K562 (cell line): ENCODE measurements at regions not wholly inside any gene's neighbourhood (a gene's known extent, or its start where the extent isn't known, plus 50 kb on each side); places are given as distances from the start of the nearest gene placed in this dataset.

Source experiments
- ATAC-seq: fragments of 200-7000 bp; cut with Tn5 transposase; 3 replicates; pipeline ENCODE4 v1.9.1; 2020; ENCODE audit warnings: moderate library complexity
- BruUV-seq: library from RNA; stranded (reverse); fragments of 400-500 nt; replicated peaks from 2 replicates; lab custom pipeline; 2021; lab: Mats Ljungman, UMichigan
- CTCF ChIA-PET: fragments of 300-600 bp; formaldehyde crosslinking; extraction: SDS; loops from one replicate; lab custom pipeline; 2021; ENCODE audit warnings: low intra/inter-chr PET ratio; lab: Yijun Ruan, JAX
- POLR2A ChIA-PET: fragments of 300-600, 350-650 bp; sonication (Branson Sonifier 250); formaldehyde crosslinking; extraction: SDS; loops from one replicate; lab custom pipeline; 2021; ENCODE audit warnings: antibody characterized with exemption, inconsistent platforms; lab: Yijun Ruan, JAX
- DNase-seq, 4 experiments: peaks; one replicate each; pipeline versions ENCODE4 v3.0.0 to v3.0.0-alpha.2; 2011 to 2018; ENCODE audit warnings: low spot score in 3 of 4, mixed read lengths in 3 of 4; ENCODE audit errors: extremely low read depth in 1 of 4
- FAIRE-seq: peaks from 2 replicates; lab custom pipeline; 2011; peaks lifted over from hg19 to GRCh38; lab: Jason Lieb, UNC
- H2AFZ ChIP-seq: 2 replicates; pipeline ENCODE4 v1.6.0; 2011; ENCODE audit warnings: low read depth, low read length, control low read depth, inconsistent platforms
- H3K27ac ChIP-seq: fragments of 200-600 bp; 3 replicates; pipeline ENCODE4 v1.8.0; 2011; ENCODE audit warnings: low read depth, mild to moderate bottlenecking, control low read depth, inconsistent platforms, low read length, moderate library complexity, mixed read lengths; ENCODE audit errors: extremely low read depth
- H3K27me3 ChIP-seq, 2 experiments: fragments of 300-600 bp in 1 of 2; 2 replicates in 1 of 2; 3 replicates in 1 of 2; pipeline versions ENCODE4 v1.6.0 to v1.8.0; 2011; ENCODE audit warnings: inconsistent platforms in 2 of 2, low read length in 2 of 2, mild to moderate bottlenecking in 1 of 2, mixed read lengths in 1 of 2, moderate library complexity in 1 of 2; ENCODE audit not compliant: control insufficient read depth in 2 of 2, insufficient read depth in 2 of 2
- H3K36me3 ChIP-seq: fragments of 300-600 bp; 3 replicates; pipeline ENCODE4 v1.8.0; 2011; ENCODE audit warnings: mild to moderate bottlenecking, low read length, inconsistent platforms; ENCODE audit not compliant: control insufficient read depth, insufficient read depth
- H3K4me1 ChIP-seq, 2 experiments: fragments of 200-600 bp in 1 of 2; replicated peaks in 1 of 2; 2 replicates in 1 of 2; 3 replicates in 1 of 2; pipeline versions ENCODE4 v1.5.1 to v1.8.0; 2011; ENCODE audit warnings: inconsistent platforms in 2 of 2, low read length in 2 of 2, mild to moderate bottlenecking in 1 of 2, mixed read lengths in 1 of 2, moderate library complexity in 1 of 2; ENCODE audit not compliant: control insufficient read depth in 2 of 2, insufficient read depth in 2 of 2
- H3K4me2 ChIP-seq: 2 replicates; pipeline ENCODE4 v1.6.1; 2011; ENCODE audit warnings: low read length, control low read depth, inconsistent platforms, mixed read lengths; ENCODE audit not compliant: insufficient read depth
- H3K4me3 ChIP-seq: fragments of 200-600 bp; sonication (generic), shearing (Covaris generic); 2 replicates; pipeline ENCODE4 v1.5.1; 2016; ENCODE audit warnings: control low read depth, inconsistent platforms
- H3K79me2 ChIP-seq: fragments of 200-600 bp; 3 replicates; pipeline ENCODE4 v1.8.0; 2011; ENCODE audit warnings: low read length, inconsistent platforms; ENCODE audit not compliant: control insufficient read depth, insufficient read depth
- H3K9ac ChIP-seq, 2 experiments: 2 replicates each; pipeline versions ENCODE4 v1.6.0 to v1.6.1; 2011; ENCODE audit warnings: low read depth in 2 of 2, low read length in 2 of 2, control low read depth in 1 of 2, inconsistent platforms in 1 of 2, mild to moderate bottlenecking in 1 of 2, mixed read lengths in 1 of 2; ENCODE audit not compliant: insufficient read depth in 1 of 2
- H3K9me1 ChIP-seq: one replicate; pipeline ENCODE4 v1.6.0; 2011; ENCODE audit warnings: inconsistent platforms, mild to moderate bottlenecking, low read length, moderate library complexity; ENCODE audit not compliant: control insufficient read depth, insufficient read depth
- H3K9me3 ChIP-seq: replicated peaks from 2 replicates; pipeline ENCODE4 v1.5.1; 2011; ENCODE audit warnings: low read depth, low read length, inconsistent platforms; ENCODE audit not compliant: control insufficient read depth, insufficient read depth
- H4K20me1 ChIP-seq: replicated peaks from 2 replicates; pipeline ENCODE4 v1.6.1; 2011; ENCODE audit warnings: low read length, inconsistent platforms, mixed read lengths; ENCODE audit not compliant: control insufficient read depth, insufficient read depth
- ELF1 ChIP-seq: fragments of 200-800 bp; sonication (Bioruptor generic); IDR thresholded peaks from 2 replicates; pipeline ENCODE4 v1.6.1; 2016; ENCODE audit warnings: missing genetic modification characterization, missing compliant biosample characterization
- ZC3H8 ChIP-seq: fragments of 450-650 bp; IDR thresholded peaks from 2 replicates; pipeline ENCODE4 v1.6.1; 2017
- ZNF253 ChIP-seq: fragments of 250-450 bp; sonication (Bioruptor Pico); conservative IDR thresholded peaks from 2 replicates; pipeline ENCODE4 v1.6.1; 2021; ENCODE audit warnings: mild to moderate bottlenecking
- WGBS: fragments of 100-300 bp; shearing (Covaris generic); methylation state at CpG from one replicate; pipeline ENCODE4 v1.1.6; 2016; ENCODE audit warnings: low coverage, mixed read lengths; ENCODE audit not compliant: insufficient coverage; ENCODE audit errors: missing lambda C conversion rate; 5-methylcytosine and 5-hydroxymethylcytosine counted together
- in situ Hi-C: fragments of 300-500 bp; cut with MboI; formaldehyde crosslinking; loops from 4 replicates; pipeline ENCODE4 v1.15.0; 2018; ENCODE audit warnings: inconsistent platforms, mixed read lengths
- intact Hi-C: fragments of 100-400 bp; cut with micrococcal nuclease; formaldehyde crosslinking; loops from 2 replicates; pipeline ENCODE4 v1.14.2; 2022
- TF ChIP-seq, protein P1 (sequence below): sonication (generic); formaldehyde crosslinking; IDR thresholded peaks from 2 replicates; pipeline ENCODE4 v1.8.0; 2022; ENCODE audit warnings: mild to moderate bottlenecking, missing genetic modification reagents
- TF ChIP-seq, protein P2 (sequence below): fragments of 450-650 bp; IDR thresholded peaks from 2 replicates; pipeline ENCODE4 v1.6.1; 2016; ENCODE audit warnings: missing biosample characterization, missing genetic modification characterization
- TF ChIP-seq, protein P3 (sequence below): fragments of 450-650 bp; formaldehyde crosslinking; IDR thresholded peaks from 2 replicates; pipeline ENCODE4 v1.4.0; 2022; ENCODE audit warnings: missing genetic modification characterization

DNA sequence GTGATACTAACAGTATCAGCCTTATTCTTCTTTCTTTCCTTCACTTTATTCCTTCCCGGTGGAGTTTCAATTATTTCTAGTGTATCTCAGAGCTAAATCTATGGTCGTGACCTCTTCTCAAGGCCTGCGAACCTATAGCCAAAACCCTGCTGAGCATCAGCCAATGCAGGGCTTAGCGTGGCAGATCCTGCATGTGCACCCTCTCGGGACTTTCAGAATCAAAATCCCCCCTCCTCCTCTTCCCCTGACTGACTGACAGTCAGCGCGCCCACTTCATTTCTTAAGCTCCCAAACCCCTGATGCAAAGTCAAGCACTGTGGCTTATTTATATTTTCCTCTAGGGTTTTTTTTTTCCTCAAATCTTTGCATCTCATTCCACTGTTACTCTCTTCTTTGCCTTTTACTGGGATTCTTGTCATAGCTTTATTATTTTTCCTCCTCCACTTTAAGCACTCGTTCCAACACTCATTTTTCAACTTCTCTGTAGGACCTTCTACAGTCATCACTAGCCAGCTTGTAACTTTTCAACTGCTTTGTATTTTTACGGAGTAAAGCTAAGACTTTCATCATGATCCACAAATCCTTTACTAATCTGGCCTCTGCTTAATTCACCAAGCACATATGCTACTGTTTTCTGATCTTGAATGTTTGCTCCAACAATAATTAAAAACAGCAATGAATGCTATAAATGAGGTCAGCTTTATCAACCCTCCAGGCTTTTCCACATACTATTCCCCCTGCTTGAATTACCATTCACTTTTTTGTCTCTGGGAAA lies 896.5 kb upstream of the PIK3C3 start:
- no peak overlapping the region for H2AFZ ChIP-seq
- H3K9me3 ChIP-seq = no peaks in the 10 kb centered on the region; the same call in 1 of the 2 replicates
- in situ Hi-C loops (no loop called here), intact Hi-C loops (no loop called here)
- no peak overlapping the region for H3K9ac ChIP-seq
- no peak overlapping the region for H3K4me2 ChIP-seq
- ATAC-seq = no peak
- no peak for FAIRE-seq
- no peaks in the 10 kb centered on the region for H3K4me1 ChIP-seq
- WGBS = 4% methylated on average over 9 of the region's 9 CpGs
- no peaks in the 10 kb centered on the region for H3K79me2 ChIP-seq
- no peak overlapping the region for H3K27ac ChIP-seq
- no peak for DNase-seq
- no peaks in the 10 kb centered on the region for H3K27me3 ChIP-seq
- ChIA-PET CTCF (no interaction called here), POLR2A (no interaction called here)
- no peak overlapping the region for H3K4me3 ChIP-seq
- no peaks in the 10 kb centered on the region for H3K9me1 ChIP-seq
- no peaks in the 10 kb centered on the region for H3K36me3 ChIP-seq
- TF ChIP-seq, protein P1, sequence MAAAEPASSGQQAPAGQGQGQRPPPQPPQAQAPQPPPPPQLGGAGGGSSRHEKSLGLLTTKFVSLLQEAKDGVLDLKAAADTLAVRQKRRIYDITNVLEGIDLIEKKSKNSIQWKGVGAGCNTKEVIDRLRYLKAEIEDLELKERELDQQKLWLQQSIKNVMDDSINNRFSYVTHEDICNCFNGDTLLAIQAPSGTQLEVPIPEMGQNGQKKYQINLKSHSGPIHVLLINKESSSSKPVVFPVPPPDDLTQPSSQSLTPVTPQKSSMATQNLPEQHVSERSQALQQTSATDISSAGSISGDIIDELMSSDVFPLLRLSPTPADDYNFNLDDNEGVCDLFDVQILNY = no peak
- TF ChIP-seq ZNF253 (CRISPR knock-in tag) (no peak), ZC3H8 (no peak), ELF1 (tag) (no peak)
- TF ChIP-seq, protein P2, sequence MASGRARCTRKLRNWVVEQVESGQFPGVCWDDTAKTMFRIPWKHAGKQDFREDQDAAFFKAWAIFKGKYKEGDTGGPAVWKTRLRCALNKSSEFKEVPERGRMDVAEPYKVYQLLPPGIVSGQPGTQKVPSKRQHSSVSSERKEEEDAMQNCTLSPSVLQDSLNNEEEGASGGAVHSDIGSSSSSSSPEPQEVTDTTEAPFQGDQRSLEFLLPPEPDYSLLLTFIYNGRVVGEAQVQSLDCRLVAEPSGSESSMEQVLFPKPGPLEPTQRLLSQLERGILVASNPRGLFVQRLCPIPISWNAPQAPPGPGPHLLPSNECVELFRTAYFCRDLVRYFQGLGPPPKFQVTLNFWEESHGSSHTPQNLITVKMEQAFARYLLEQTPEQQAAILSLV (tag) = no peak
- TF ChIP-seq, protein P3, sequence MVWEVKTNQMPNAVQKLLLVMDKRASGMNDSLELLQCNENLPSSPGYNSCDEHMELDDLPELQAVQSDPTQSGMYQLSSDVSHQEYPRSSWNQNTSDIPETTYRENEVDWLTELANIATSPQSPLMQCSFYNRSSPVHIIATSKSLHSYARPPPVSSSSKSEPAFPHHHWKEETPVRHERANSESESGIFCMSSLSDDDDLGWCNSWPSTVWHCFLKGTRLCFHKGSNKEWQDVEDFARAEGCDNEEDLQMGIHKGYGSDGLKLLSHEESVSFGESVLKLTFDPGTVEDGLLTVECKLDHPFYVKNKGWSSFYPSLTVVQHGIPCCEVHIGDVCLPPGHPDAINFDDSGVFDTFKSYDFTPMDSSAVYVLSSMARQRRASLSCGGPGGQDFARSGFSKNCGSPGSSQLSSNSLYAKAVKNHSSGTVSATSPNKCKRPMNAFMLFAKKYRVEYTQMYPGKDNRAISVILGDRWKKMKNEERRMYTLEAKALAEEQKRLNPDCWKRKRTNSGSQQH = no peak
- TF ChIP-seq, all 486 proteins: peak for 0
- BruUV-seq = no TSS peak
- H4K20me1 ChIP-seq = no peaks in the 10 kb centered on the region
